ENCODE measurements at regions not wholly inside any gene's neighbourhood (a gene's known extent, or its start where the extent isn't known, plus 50 kb on each side); places are given as distances from the start of the nearest gene placed in this dataset.

- Histone ChIP-seq H3K4me1 (ENCODE audit: control insufficient read depth, insufficient read depth, low read length) (no peaks in the 10 kb centered on the region), H3K4me3 (ENCODE audit: low read length) (no peak overlapping the region), H3K27ac (ENCODE audit: low read length) (no peak overlapping the region), H3K27me3 (ENCODE audit: control insufficient read depth, insufficient read depth, low read length) (peaks cover 40% of the 10 kb centered on the region), H3K36me3 (ENCODE audit: control insufficient read depth, insufficient read depth, low read length) (no peaks in the 10 kb centered on the region), H3K9me3 (ENCODE audit: control insufficient read depth, low read depth, low read length) (no peaks in the 10 kb centered on the region)
- no CpG with 5 or more reads among the region's 17 CpGs for WGBS (ENCODE audit: insufficient coverage, low lambda C conversion rate)
- no peak for DNase-seq
These were observed 209.9 kb downstream of the TEX29 start for GRCh38 chr13:111530137-111530870.

GRCh38 chr13:111531505-111531904 lies 211.1 kb downstream of the TEX29 start:
- no peaks in the 10 kb centered on the region for H3K4me1 ChIP-seq (ENCODE audit: control insufficient read depth, insufficient read depth, low read length)
- no peaks in the 10 kb centered on the region for H3K36me3 ChIP-seq (ENCODE audit: control insufficient read depth, insufficient read depth, low read length)
- peaks cover 51% of the 10 kb centered on the region for H3K27me3 ChIP-seq (ENCODE audit: control insufficient read depth, insufficient read depth, low read length)
- no peak overlapping the region for H3K27ac ChIP-seq (ENCODE audit: low read length)
- no peaks in the 10 kb centered on the region for H3K9me3 ChIP-seq (ENCODE audit: control insufficient read depth, low read depth, low read length)
- DNase-seq, result peak in 1 of 2 donors; percentile 10
- no peak overlapping the region for H3K4me3 ChIP-seq (ENCODE audit: low read length)
- WGBS (ENCODE audit: insufficient coverage, low lambda C conversion rate), result 60% methylated on average over 2 of the region's 7 CpGs

- DNase-seq, result no peak
- Histone ChIP-seq H3K36me3 (ENCODE audit: control insufficient read depth, insufficient read depth, low read length) (no peaks in the 10 kb centered on the region), H3K4me1 (ENCODE audit: control insufficient read depth, insufficient read depth, low read length) (no peaks in the 10 kb centered on the region), H3K27me3 (ENCODE audit: control insufficient read depth, insufficient read depth, low read length) (peaks cover 55% of the 10 kb centered on the region), H3K4me3 (ENCODE audit: low read length) (no peak overlapping the region), H3K27ac (ENCODE audit: low read length) (no peak overlapping the region), H3K9me3 (ENCODE audit: control insufficient read depth, low read depth, low read length) (no peaks in the 10 kb centered on the region)
- WGBS (ENCODE audit: insufficient coverage, low lambda C conversion rate), result 29% methylated on average over 1 of the region's 9 CpGs
These were observed 211.7 kb downstream of the TEX29 start for GRCh38 chr13:111532111-111532510.

- H3K4me1 ChIP-seq (ENCODE audit: control insufficient read depth, insufficient read depth, low read length), result no peaks in the 10 kb centered on the region
- WGBS (ENCODE audit: insufficient coverage, low lambda C conversion rate), result 17% methylated on average over 1 of the region's 10 CpGs
- no peak overlapping the region for H3K27ac ChIP-seq (ENCODE audit: low read length)
- peaks cover 55% of the 10 kb centered on the region for H3K27me3 ChIP-seq (ENCODE audit: control insufficient read depth, insufficient read depth, low read length)
- no peaks in the 10 kb centered on the region for H3K36me3 ChIP-seq (ENCODE audit: control insufficient read depth, insufficient read depth, low read length)
- no peak for DNase-seq
- H3K4me3 ChIP-seq (ENCODE audit: low read length), result no peak overlapping the region
- H3K9me3 ChIP-seq (ENCODE audit: control insufficient read depth, low read depth, low read length), result no peaks in the 10 kb centered on the region
These were observed 213.7 kb downstream of the TEX29 start for GRCh38 chr13:111533900-111534683.

- H3K9me3 ChIP-seq (ENCODE audit: control insufficient read depth, low read depth, low read length), result no peaks in the 10 kb centered on the region
- no peak for DNase-seq
- no peaks in the 10 kb centered on the region for H3K36me3 ChIP-seq (ENCODE audit: control insufficient read depth, insufficient read depth, low read length)
- no peak overlapping the region for H3K27ac ChIP-seq (ENCODE audit: low read length)
- H3K4me1 ChIP-seq (ENCODE audit: control insufficient read depth, insufficient read depth, low read length), result no peaks in the 10 kb centered on the region
- peaks cover 54% of the 10 kb centered on the region for H3K27me3 ChIP-seq (ENCODE audit: control insufficient read depth, insufficient read depth, low read length)
- no peak overlapping the region for H3K4me3 ChIP-seq (ENCODE audit: low read length)
- WGBS (ENCODE audit: insufficient coverage, low lambda C conversion rate), result 14% methylated on average over 1 of the region's 24 CpGs
These were observed 214.5 kb downstream of the TEX29 start for GRCh38 chr13:111534751-111535522.

- no peaks in the 10 kb centered on the region for H3K36me3 ChIP-seq (ENCODE audit: control insufficient read depth, insufficient read depth, low read length)
- no peaks in the 10 kb centered on the region for H3K4me1 ChIP-seq (ENCODE audit: control insufficient read depth, insufficient read depth, low read length)
- no CpG with 5 or more reads among the region's 5 CpGs for WGBS (ENCODE audit: insufficient coverage, low lambda C conversion rate)
- H3K9me3 ChIP-seq (ENCODE audit: control insufficient read depth, low read depth, low read length), result no peaks in the 10 kb centered on the region
- H3K4me3 ChIP-seq (ENCODE audit: low read length), result no peak overlapping the region
- DNase-seq, result no peak
- no peak overlapping the region for H3K27ac ChIP-seq (ENCODE audit: low read length)
- peaks cover 49% of the 10 kb centered on the region for H3K27me3 ChIP-seq (ENCODE audit: control insufficient read depth, insufficient read depth, low read length)
These were observed 215.0 kb downstream of the TEX29 start for GRCh38 chr13:111535523-111535811.

- H3K36me3 ChIP-seq (ENCODE audit: control insufficient read depth, insufficient read depth, low read length), result no peaks in the 10 kb centered on the region
- H3K27ac ChIP-seq (ENCODE audit: low read length), result no peak overlapping the region
- no peak overlapping the region for H3K4me3 ChIP-seq (ENCODE audit: low read length)
- H3K4me1 ChIP-seq (ENCODE audit: control insufficient read depth, insufficient read depth, low read length), result no peaks in the 10 kb centered on the region
- no peak for DNase-seq
- peaks cover 47% of the 10 kb centered on the region for H3K27me3 ChIP-seq (ENCODE audit: control insufficient read depth, insufficient read depth, low read length)
- no peaks in the 10 kb centered on the region for H3K9me3 ChIP-seq (ENCODE audit: control insufficient read depth, low read depth, low read length)
- 84% methylated on average over 4 of the region's 11 CpGs for WGBS (ENCODE audit: insufficient coverage, low lambda C conversion rate)
These were observed 215.7 kb downstream of the TEX29 start for GRCh38 chr13:111536075-111536642.

- peaks cover 46% of the 10 kb centered on the region for H3K27me3 ChIP-seq (ENCODE audit: control insufficient read depth, insufficient read depth, low read length)
- no peaks in the 10 kb centered on the region for H3K36me3 ChIP-seq (ENCODE audit: control insufficient read depth, insufficient read depth, low read length)
- WGBS (ENCODE audit: insufficient coverage, low lambda C conversion rate), result 100% methylated on average over 1 of the region's 15 CpGs
- no peaks in the 10 kb centered on the region for H3K4me1 ChIP-seq (ENCODE audit: control insufficient read depth, insufficient read depth, low read length)
- no peak for DNase-seq
- no peak overlapping the region for H3K27ac ChIP-seq (ENCODE audit: low read length)
- no peak overlapping the region for H3K4me3 ChIP-seq (ENCODE audit: low read length)
- no peaks in the 10 kb centered on the region for H3K9me3 ChIP-seq (ENCODE audit: control insufficient read depth, low read depth, low read length)
These were observed 216.8 kb downstream of the TEX29 start for GRCh38 chr13:111537115-111537728.

- WGBS (ENCODE audit: insufficient coverage, low lambda C conversion rate), result no CpG with 5 or more reads among the region's 15 CpGs
- H3K4me1 ChIP-seq (ENCODE audit: control insufficient read depth, insufficient read depth, low read length), result no peaks in the 10 kb centered on the region
- no peak overlapping the region for H3K4me3 ChIP-seq (ENCODE audit: low read length)
- no peak overlapping the region for H3K27ac ChIP-seq (ENCODE audit: low read length)
- H3K27me3 ChIP-seq (ENCODE audit: control insufficient read depth, insufficient read depth, low read length), result peaks cover 42% of the 10 kb centered on the region
- no peaks in the 10 kb centered on the region for H3K9me3 ChIP-seq (ENCODE audit: control insufficient read depth, low read depth, low read length)
- DNase-seq, result no peak
- no peaks in the 10 kb centered on the region for H3K36me3 ChIP-seq (ENCODE audit: control insufficient read depth, insufficient read depth, low read length)
These were observed 217.5 kb downstream of the TEX29 start for GRCh38 chr13:111537843-111538499.
